GM19328 (cell line): ENCODE measurements at regions not wholly inside any gene's neighbourhood (a gene's known extent, or its start where the extent isn't known, plus 50 kb on each side); places are given as distances from the start of the nearest gene placed in this dataset.

Experiments used
- ATAC-seq: cut with Tn5 transposase; IDR thresholded peaks from one replicate; pipeline ENCODE4 v1.9.1; 2021; ENCODE audit warnings: mild to moderate bottlenecking, moderate library complexity; ENCODE audit not compliant: unreplicated experiment

DNA sequence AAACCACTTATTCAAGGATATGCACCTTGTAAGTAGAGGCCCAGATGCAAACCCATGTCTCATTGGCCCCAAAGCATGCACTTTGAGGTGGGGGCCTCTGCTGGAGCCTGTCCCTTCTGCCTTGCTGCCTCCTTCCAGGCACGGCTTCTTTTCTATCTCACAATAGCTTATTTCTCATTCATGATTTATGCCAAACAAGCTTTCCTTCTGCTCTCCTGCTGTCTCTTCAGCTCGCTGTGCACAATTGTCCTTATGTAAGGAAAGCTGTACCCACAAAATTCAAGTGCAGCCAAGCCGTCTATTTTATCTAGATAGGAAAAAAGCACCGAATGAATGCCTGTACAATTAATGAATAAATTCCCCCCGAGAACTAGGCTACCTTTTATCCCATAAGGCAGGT lies 124.8 kb upstream of the PACRGL start:
- no peak for ATAC-seq

GRCh38 chr4:20576861-20577260 lies 123.4 kb upstream of the PACRGL start:
- no peak for ATAC-seq

GRCh38 chr4:20577702-20578101 lies 122.6 kb upstream of the PACRGL start:
- ATAC-seq: no peak

DNA sequence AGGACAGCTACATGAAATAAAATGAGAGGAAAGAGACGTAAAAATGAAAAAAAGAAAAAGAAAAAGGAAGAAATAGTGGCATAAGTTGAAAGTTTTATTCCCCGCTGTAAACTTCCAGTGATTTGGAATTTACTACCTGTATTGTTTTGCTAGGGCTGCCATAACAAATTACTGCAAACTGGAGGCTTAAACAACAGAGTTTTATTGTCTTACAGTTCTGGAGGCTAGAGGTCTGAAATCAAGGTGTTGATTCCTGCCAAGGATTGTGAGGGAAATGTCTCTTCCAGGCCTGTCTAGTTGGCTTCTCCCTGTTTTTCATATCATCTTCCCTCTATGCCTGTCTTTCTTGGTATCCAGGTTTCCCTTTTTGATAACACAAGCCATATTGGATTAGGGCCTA lies 119.4 kb upstream of the PACRGL start:
- ATAC-seq: no peak

DNA sequence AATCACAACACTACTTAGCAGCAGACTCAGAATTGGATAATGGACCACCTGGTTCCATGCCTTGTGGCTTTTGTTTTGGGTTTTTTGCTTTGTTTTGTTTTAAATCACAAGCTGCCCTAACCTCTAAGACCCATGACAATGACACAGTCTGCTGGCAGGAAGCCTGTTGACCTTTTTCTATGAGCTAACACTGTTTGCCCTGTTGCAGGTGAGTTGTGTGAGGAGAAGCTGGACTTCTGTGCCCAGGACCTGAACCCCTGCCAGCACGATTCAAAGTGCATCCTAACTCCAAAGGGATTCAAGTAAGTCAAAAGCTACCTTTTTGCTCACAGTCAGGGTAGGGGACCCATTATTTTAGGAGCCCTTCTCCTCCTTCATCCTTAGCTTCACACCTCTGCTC lies 110.8 kb upstream of the PACRGL start:
- no peak for ATAC-seq

DNA sequence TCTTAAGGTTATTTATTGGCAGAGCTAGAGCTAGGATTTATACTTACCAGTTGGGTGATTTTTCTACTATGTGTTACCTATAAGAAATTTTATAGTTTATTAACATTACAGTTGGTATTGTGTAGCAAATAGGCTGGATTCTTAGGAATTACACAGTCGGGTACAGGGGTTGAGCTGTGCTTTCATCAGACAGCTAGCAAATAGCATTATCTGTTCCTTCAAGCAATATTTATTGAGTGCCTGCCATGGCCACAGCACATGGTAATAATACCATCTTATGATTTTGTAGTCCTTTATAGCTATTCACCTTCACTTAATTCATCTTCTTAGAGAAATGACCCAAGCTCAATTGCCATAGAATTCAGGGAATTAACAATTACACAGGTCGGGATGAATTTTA lies 109.4 kb upstream of the PACRGL start:
- ATAC-seq: no peak

GRCh38 chr4:20591571-20591970 lies 108.7 kb upstream of the PACRGL start:
- no peak for ATAC-seq

DNA sequence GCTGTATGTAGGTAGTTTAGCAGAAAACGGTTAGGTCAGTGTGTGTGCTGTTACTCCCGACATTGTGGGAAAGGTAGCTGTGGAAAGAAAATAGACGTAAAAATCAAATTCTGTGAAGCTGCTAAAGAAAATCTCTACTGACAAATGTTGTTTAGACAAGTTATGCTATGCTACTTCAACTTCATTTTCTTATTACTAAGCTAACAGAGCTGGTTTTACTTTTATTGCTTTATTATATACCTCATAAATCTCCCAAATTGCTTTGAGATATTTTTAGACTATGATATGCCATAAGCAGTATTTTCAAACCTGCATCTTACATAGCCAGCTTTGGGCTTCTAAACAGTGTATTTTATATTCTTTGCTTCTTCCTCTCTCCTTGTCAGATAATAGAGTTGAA lies 108.2 kb upstream of the PACRGL start:
- ATAC-seq: no peak

DNA sequence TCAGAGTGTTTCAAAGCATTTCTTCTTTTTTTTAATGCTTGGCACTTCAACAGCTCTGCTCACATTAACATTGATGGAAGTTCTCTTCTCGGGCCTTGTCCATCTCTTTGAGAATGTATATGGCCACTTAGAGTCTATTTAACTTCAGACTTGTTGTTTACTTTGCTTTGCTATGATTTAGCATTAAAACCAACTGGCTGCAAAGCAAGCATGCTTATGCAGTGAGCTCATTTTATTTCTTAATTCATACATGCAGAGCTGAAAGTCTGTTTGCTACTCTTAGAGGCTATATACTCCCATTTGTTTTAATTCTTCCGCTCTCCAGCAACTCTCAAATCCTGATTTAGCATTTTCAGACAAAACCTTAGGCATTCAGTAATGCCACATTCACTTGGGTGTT lies 107.6 kb upstream of the PACRGL start:
- no peak for ATAC-seq

DNA sequence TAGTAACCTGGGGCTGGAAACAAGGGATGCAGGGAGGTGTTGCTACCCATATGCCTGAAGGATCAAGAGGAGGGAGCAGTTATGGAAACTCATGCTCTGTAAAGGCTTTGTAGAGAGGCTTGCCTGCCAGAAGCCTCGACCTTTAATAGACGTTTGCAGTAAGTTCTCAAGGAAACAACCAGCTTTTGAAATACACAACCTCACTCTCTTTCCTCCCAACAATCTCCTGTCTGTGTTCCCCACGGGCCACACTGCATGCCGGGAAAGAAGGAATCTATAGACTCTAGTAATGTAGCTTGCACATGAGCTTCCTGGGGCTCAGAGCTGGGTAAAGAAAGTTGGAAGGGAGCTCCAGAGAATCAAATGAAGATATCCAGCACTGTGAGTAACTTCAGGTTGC lies 101.6 kb upstream of the PACRGL start:
- no peak for ATAC-seq

- no peak for ATAC-seq
Measured at GRCh38 chr4:20603671-20604313, 96.5 kb upstream of the PACRGL start.

DNA sequence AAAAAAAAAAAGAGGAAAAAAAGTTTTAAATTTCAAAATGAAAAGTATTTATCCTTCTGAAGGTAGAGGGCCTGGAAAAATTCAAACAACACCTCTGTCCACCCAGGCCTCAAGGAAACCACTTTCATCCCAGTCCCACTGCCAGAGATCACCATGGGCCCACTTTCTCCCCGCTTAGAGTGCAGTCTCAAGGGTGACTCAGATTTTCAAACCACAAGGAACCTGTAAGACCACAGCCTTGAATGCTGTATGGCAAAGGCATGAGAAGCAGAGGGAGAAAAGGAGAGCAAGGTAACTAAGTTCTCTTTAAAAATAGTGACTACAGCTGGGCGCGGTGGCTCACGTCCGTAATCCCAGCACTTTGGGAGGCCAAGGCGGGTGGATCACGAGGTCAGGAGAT lies 87.9 kb upstream of the PACRGL start:
- ATAC-seq: no peak

GRCh38 chr4:20614816-20615215 lies 85.4 kb upstream of the PACRGL start:
- no peak for ATAC-seq

- ATAC-seq: no peak
Measured at GRCh38 chr4:20615486-20616260, 84.6 kb upstream of the PACRGL start.

- no peak for ATAC-seq
Measured at GRCh38 chr4:20616313-20616712, 83.9 kb upstream of the PACRGL start.

DNA sequence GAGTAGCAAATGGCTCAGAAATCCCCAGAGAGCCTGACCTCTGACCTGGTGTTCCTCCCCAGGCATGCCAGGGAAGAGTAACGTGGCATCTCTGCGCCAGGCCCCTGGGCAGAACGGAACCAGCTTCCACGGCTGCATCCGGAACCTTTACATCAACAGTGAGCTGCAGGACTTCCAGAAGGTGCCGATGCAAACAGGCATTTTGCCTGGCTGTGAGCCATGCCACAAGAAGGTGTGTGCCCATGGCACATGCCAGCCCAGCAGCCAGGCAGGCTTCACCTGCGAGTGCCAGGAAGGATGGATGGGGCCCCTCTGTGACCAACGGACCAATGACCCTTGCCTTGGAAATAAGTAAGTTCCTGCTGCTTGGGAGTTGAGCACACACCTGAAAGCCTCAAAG lies 83.4 kb upstream of the PACRGL start:
- no peak for ATAC-seq

DNA sequence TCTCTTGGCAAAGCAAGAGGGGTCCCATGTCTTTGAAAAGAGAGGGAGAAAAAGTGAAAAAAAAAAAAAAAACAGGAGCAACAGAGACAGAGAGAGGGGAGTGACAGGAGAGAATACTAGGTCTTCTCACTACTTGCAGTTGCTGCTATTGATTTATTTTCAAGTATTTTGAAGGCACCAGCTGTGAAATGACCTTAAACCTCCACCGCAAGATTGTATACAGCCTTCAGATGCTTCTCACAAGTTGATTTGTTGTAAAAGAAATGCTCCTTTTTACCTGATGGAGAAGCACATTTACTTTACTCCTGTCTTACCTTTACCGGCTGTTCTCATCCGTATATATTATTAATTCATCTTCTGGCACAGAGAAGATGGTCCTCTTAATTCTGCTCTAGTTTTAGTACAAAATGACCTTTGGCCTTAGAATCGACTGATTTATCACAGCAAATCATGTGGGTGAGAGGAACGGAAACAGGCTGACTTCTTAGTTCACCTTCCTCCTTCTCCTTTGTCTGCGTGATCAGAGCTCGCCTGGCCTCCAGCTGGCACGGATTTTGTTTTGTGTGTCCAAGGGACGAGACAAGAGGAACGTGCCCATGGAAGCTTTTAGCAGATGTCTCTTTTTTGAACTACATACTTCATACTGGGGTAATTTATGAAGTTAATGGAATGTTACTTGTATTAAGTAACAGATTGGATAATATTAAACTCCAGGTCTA lies 82.4 kb upstream of the PACRGL start:
- ATAC-seq: no peak

DNA sequence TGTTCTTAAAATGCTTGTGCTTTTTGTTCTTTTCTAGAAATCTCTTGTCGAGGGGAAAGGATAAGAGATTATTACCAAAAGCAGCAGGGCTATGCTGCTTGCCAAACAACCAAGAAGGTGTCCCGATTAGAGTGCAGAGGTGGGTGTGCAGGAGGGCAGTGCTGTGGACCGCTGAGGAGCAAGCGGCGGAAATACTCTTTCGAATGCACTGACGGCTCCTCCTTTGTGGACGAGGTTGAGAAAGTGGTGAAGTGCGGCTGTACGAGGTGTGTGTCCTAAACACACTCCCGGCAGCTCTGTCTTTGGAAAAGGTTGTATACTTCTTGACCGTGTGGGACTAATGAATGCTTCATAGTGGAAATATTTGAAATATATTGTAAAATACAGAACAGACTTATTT lies 81.5 kb upstream of the PACRGL start:
- ATAC-seq: no peak

DNA sequence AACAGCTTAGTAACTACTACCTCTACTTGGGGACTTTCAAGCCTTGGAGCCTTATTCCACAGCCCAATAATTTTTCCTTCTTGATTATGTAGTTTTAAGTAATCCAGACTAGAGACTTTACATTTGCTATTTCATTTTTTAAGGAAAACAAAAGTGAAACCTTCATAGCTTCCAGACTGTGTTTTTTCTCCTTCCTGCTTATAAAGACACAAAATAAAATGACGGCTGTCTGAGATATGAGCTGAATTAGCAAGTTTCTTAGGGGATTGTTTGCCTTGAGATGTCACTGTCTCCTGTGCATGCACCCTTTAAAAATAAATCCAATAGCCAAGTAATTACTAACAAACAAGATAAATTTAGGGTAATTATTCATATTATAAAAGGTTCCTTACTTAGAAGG lies 78.8 kb upstream of the PACRGL start:
- no peak for ATAC-seq

DNA sequence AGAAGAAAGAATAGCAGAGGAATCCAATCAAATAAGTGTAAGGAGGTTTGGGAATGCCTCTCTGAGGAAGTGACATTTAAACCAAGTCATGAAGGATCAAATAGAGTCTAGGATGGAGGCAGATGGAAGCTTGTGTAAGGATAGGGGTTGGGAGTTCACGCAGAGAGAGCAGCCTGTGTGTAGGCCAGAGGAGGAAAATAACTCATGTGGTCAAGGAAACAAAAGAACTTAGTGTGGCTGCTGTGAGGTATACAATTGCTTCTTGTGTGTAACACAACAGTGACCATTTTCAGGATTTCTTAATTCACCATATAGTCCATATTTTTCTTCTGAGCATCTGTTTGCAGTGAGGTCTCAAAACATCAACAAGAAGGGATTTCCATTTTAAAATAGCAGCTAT lies 77.6 kb upstream of the PACRGL start:
- ATAC-seq: no peak

DNA sequence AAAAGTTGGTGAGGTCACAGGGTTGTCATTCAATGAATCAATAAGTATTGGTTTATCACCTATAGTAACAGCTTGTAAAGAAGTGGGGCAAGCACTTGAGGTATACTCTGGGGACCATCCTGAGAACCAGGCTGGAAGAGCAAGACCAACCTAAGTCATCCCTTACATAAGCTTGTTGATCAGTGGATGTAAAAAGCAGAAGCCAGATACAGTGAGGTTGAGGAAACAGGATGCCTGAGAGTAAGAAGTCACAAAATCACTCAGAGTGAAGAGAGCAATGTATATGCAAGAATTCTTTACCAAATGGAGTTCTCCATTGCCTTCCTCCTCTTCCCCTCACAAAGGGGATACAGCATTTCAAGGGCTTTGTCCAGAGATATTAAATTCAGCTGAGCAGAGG lies 76.3 kb upstream of the PACRGL start:
- ATAC-seq: no peak

DNA sequence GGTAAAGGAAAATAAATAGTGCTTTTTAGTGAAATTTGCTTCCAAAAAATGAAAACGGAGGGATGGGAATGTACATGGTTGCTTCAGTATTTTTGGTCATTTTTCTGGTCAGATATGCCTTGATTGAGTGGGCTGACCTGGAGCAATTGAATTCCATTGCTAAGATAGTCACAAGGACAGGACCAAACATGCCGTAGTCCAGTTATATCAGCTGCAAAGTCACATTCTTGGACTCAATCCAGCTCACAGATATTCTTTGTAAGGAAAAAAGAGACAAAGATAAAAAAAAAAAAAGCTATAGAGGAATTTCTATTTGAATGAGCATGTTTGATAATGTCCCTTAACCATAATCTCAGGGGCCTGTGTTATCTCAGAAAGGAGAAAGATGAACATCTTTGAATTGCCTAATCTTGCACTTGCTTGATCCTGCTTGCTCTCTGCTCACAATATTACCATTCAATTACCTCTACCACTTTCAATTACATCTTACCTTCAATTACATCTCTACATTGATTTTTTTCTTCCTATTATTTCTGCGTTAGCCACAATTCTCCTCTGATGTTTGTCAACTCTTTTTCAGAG lies 75.4 kb upstream of the PACRGL start:
- no peak for ATAC-seq
